Thyroid gland (tissue), 4 donors: ENCODE measurements at regions not wholly inside any gene's neighbourhood (a gene's known extent, or its start where the extent isn't known, plus 50 kb on each side); places are given as distances from the start of the nearest gene placed in this dataset.

Experiments
- POLR2A ChIP-seq, 2 donors: fragments of 450-650 bp; IDR thresholded peaks; one replicate each; pipeline ENCODE4 v1.6.1; 2017; ENCODE audit warnings: antibody characterized with exemption in 2 of 2, mild to moderate bottlenecking in 2 of 2, moderate library complexity in 1 of 2
- TF ChIP-seq, protein P1 (sequence below), 6 experiments: fragments of 200-600 bp in 3 of 6; fragments of 450-650 bp in 3 of 6; sonication (generic) in 3 of 6; IDR thresholded peaks; one replicate each; pipeline ENCODE4 v1.5.1; 2016 to 2019; ENCODE audit warnings: antibody characterized with exemption in 6 of 6, mild to moderate bottlenecking in 2 of 6, inconsistent platforms in 1 of 6, moderate library complexity in 1 of 6

DNA sequence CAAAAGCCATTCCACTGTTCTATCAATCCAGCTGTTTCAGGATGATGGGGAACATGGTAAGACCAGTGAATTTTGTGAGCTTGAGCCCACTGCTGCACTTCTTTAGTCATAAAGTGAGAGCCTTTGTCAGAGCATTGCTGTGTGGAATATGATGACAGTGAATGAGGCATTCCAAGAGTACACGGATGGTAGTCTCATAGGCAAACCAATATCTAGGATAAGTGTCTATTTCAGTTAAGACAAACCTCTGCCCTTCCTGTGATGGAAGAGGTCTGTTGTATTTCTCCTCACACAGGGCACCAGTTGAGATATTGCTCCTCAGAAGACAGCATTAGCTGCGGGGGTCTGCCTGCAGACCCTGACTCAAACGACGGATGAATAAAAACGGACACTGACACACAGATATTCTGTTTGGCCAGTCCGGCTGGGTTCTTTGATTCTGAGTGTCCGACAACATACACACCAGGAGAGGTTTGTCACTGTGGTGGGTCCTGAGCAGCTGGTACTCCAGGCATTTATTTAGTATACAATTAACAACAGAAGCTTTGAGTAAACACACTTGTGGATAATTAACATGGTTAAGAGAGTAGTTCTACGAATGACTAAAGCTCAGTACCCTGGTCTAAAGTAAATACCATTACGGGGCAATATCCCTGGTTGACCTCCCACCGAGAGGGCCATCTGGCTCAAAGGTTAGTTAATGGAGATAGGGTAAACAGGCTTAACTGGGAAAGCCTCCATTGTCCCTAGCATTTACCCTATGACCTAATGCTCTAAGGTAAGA is 121.7 kb downstream of the ZNF280B start:
- no peak for TF ChIP-seq POLR2A (IDR thresholded peaks at IDR 0.05)
- TF ChIP-seq, protein P1, sequence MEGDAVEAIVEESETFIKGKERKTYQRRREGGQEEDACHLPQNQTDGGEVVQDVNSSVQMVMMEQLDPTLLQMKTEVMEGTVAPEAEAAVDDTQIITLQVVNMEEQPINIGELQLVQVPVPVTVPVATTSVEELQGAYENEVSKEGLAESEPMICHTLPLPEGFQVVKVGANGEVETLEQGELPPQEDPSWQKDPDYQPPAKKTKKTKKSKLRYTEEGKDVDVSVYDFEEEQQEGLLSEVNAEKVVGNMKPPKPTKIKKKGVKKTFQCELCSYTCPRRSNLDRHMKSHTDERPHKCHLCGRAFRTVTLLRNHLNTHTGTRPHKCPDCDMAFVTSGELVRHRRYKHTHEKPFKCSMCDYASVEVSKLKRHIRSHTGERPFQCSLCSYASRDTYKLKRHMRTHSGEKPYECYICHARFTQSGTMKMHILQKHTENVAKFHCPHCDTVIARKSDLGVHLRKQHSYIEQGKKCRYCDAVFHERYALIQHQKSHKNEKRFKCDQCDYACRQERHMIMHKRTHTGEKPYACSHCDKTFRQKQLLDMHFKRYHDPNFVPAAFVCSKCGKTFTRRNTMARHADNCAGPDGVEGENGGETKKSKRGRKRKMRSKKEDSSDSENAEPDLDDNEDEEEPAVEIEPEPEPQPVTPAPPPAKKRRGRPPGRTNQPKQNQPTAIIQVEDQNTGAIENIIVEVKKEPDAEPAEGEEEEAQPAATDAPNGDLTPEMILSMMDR (IDR thresholded peaks at IDR 0.05): no peak
